HCT116 (cell line): ENCODE measurements at regions not wholly inside any gene's neighbourhood (a gene's known extent, or its start where the extent isn't known, plus 50 kb on each side); places are given as distances from the start of the nearest gene placed in this dataset.

Experiments
- ATAC-seq: fragments of 200-7000 bp; cut with Tn5 transposase; 2 replicates; pipeline ENCODE4 v1.9.1; 2020; ENCODE audit warnings: mild to moderate bottlenecking, moderate library complexity
- BruUV-seq: library from RNA; stranded (reverse); fragments of 400-500 nt; replicated peaks from 2 replicates; lab custom pipeline; 2021; lab: Mats Ljungman, UMichigan
- CTCF ChIA-PET: fragments of 300-600 bp; sonication (Branson Sonifier 250); formaldehyde crosslinking; loops from one replicate; lab custom pipeline; 2021; ENCODE audit warnings: antibody characterized with exemption; lab: Charles Lee
- POLR2A ChIA-PET: fragments of 300-600, 350-600 bp; sonication (Branson Sonifier 250); formaldehyde crosslinking; loops from one replicate; lab custom pipeline; 2021; ENCODE audit warnings: antibody characterized with exemption; lab: Charles Lee
- RAD21 ChIA-PET, 2 experiments: fragments of 300-600 bp; sonication (Branson Sonifier 250); formaldehyde crosslinking; loops; one replicate each; lab custom pipeline; 2023; ENCODE audit warnings: low total read pairs in 2 of 2; ENCODE audit not compliant: uncharacterized antibody in 2 of 2, unreplicated experiment in 2 of 2, low non-redundant PET in 1 of 2; lab: Charles Lee
- DNase-seq: peaks from one replicate; pipeline ENCODE4 v3.0.0-alpha.2; 2010; ENCODE audit warnings: low read depth, low spot score
- H2AFZ ChIP-seq: fragments of 200-600 bp; shearing (Covaris generic), sonication (generic); 2 replicates; pipeline ENCODE4 v1.6.1; 2017; ENCODE audit warnings: low read depth, mixed run types, mixed read lengths, antibody characterized with exemption, low read length; ENCODE audit not compliant: poor library complexity, severe bottlenecking
- H3K27ac ChIP-seq: 2 replicates; pipeline ENCODE4 v1.5.1; 2012; ENCODE audit warnings: low read depth, low read length
- H3K27me3 ChIP-seq: fragments of 200-600 bp; sonication (generic); 2 replicates; pipeline ENCODE4 v1.6.1; 2016; ENCODE audit warnings: mixed run types, low read length, mixed read lengths; ENCODE audit not compliant: insufficient read depth
- H3K36me3 ChIP-seq, 2 experiments: fragments of 200-500 bp in 1 of 2; fragments of 200-600 bp in 1 of 2; sonication (Bioruptor generic) in 1 of 2; sonication (generic) in 1 of 2; 2 replicates each; pipeline versions ENCODE4 v1.5.1 to v1.6.1; 2014 to 2016; ENCODE audit warnings: low read length in 2 of 2, inconsistent platforms in 1 of 2, mixed read lengths in 1 of 2, mixed run types in 1 of 2; ENCODE audit not compliant: insufficient read depth in 2 of 2, control insufficient read depth in 1 of 2
- H3K4me1 ChIP-seq, 2 experiments: fragments of 200-600 bp in 1 of 2; sonication (generic) in 1 of 2; 2 replicates each; pipeline versions ENCODE4 v1.5.1 to v1.6.1; 2012 to 2017; ENCODE audit warnings: low read length in 2 of 2, inconsistent platforms in 1 of 2, mild to moderate bottlenecking in 1 of 2, mixed read lengths in 1 of 2, mixed run types in 1 of 2, moderate library complexity in 1 of 2; ENCODE audit not compliant: insufficient read depth in 2 of 2, control insufficient read depth in 1 of 2
- H3K4me2 ChIP-seq: fragments of 200-600 bp; sonication (generic); 2 replicates; pipeline ENCODE4 v1.6.1; 2017; ENCODE audit warnings: mixed run types, low read length, mixed read lengths
- H3K4me3 ChIP-seq, 2 experiments: fragments of 200-600 bp in 1 of 2; sonication (generic) in 1 of 2; replicated peaks in 1 of 2; 2 replicates each; pipeline ENCODE4 v1.5.1; 2011 to 2016; ENCODE audit warnings: low read length in 2 of 2, control low read depth in 1 of 2, low read depth in 1 of 2, mild to moderate bottlenecking in 1 of 2, mixed read lengths in 1 of 2, mixed run types in 1 of 2
- H3K79me2 ChIP-seq: fragments of 200-600 bp; sonication (generic); 2 replicates; pipeline ENCODE4 v1.6.1; 2017; ENCODE audit warnings: mild to moderate bottlenecking, mixed run types, low read length, moderate library complexity, mixed read lengths; ENCODE audit not compliant: insufficient read depth
- H3K9ac ChIP-seq: fragments of 200-600 bp; sonication (generic); 2 replicates; pipeline ENCODE4 v1.6.1; 2016; ENCODE audit warnings: low read length, mixed read lengths
- H3K9me2 ChIP-seq: fragments of 200-600 bp; sonication (generic), shearing (Covaris generic); 2 replicates; pipeline ENCODE4 v1.6.1; 2017; ENCODE audit warnings: mixed run types, mild to moderate bottlenecking, moderate library complexity; ENCODE audit not compliant: insufficient read depth
- H3K9me3 ChIP-seq, 2 experiments: fragments of 200-500 bp in 1 of 2; fragments of 200-600 bp in 1 of 2; sonication (Bioruptor generic) in 1 of 2; sonication (generic) in 1 of 2; 2 replicates each; pipeline ENCODE4 v1.6.1; 2014 to 2017; ENCODE audit warnings: low read length in 2 of 2, mixed read lengths in 2 of 2, inconsistent platforms in 1 of 2, low read depth in 1 of 2, mild to moderate bottlenecking in 1 of 2, mixed run types in 1 of 2, moderate library complexity in 1 of 2; ENCODE audit not compliant: control insufficient read depth in 1 of 2, insufficient read depth in 1 of 2
- H4K20me1 ChIP-seq: fragments of 200-600 bp; sonication (generic), shearing (Covaris generic); 2 replicates; pipeline ENCODE4 v1.6.1; 2017; ENCODE audit warnings: mixed run types, mild to moderate bottlenecking, moderate library complexity; ENCODE audit not compliant: insufficient read depth
- ATF3 ChIP-seq: IDR thresholded peaks from 2 replicates; pipeline ENCODE4 v1.6.1; 2012
- CBX3 ChIP-seq: IDR thresholded peaks from 2 replicates; pipeline ENCODE4 v1.6.1; 2012; ENCODE audit warnings: low read depth
- CEBPB ChIP-seq: IDR thresholded peaks from 2 replicates; pipeline ENCODE4 v1.6.1; 2012; ENCODE audit warnings: low read depth
- CTCF ChIP-seq, 3 experiments: fragments of 200-600 bp in 1 of 3; sonication (generic) in 1 of 3; IDR thresholded peaks in 2 of 3; conservative IDR thresholded peaks in 1 of 3; 2 replicates each; pipeline ENCODE4 v1.5.1; 2012 to 2017; ENCODE audit warnings: low read depth in 2 of 3, low read length in 2 of 3, antibody characterized with exemption in 1 of 3, borderline replicate concordance in 1 of 3, control low read depth in 1 of 3, mild to moderate bottlenecking in 1 of 3, mixed read lengths in 1 of 3, mixed run types in 1 of 3, moderate library complexity in 1 of 3; ENCODE audit not compliant: insufficient read depth in 1 of 3
- EGR1 ChIP-seq: IDR thresholded peaks from 2 replicates; pipeline ENCODE4 v1.6.1; 2012; ENCODE audit warnings: low read depth
- EZH2phosphoT487 ChIP-seq: fragments of 200-600 bp; IDR thresholded peaks from 2 replicates; pipeline ENCODE4 v1.6.1; 2018; ENCODE audit warnings: antibody characterized with exemption, borderline replicate concordance
- FOSL1 ChIP-seq: IDR thresholded peaks from 2 replicates; pipeline ENCODE4 v1.6.1; 2012; ENCODE audit warnings: low read depth
- JUND ChIP-seq: IDR thresholded peaks from 2 replicates; pipeline ENCODE4 v1.6.1; 2012
- POLR2AphosphoS5 ChIP-seq: IDR thresholded peaks from 2 replicates; pipeline ENCODE4 v1.6.1; 2011; ENCODE audit warnings: mild to moderate bottlenecking, low read depth, low read length, moderate library complexity
- RAD21 ChIP-seq: IDR thresholded peaks from 2 replicates; pipeline ENCODE4 v1.6.1; 2012; ENCODE audit warnings: low read depth, mild to moderate bottlenecking
- SIN3A ChIP-seq: IDR thresholded peaks from 2 replicates; pipeline ENCODE4 v1.6.1; 2012; ENCODE audit warnings: low read depth
- SP1 ChIP-seq: IDR thresholded peaks from 2 replicates; pipeline ENCODE4 v1.6.1; 2012; ENCODE audit warnings: low read depth
- SRF ChIP-seq: IDR thresholded peaks from 2 replicates; pipeline ENCODE4 v1.6.1; 2012; ENCODE audit warnings: low read depth
- TCF7L2 ChIP-seq: IDR thresholded peaks from 2 replicates; pipeline ENCODE4 v1.7.0; 2011; ENCODE audit warnings: borderline replicate concordance, inconsistent platforms; ENCODE audit not compliant: insufficient read depth, insufficient read length; ENCODE audit errors: extremely low read depth
- YY1 ChIP-seq: IDR thresholded peaks from 2 replicates; pipeline ENCODE4 v1.6.1; 2011; ENCODE audit warnings: low read length, low read depth, moderate library complexity, mild to moderate bottlenecking; ENCODE audit not compliant: insufficient replicate concordance; ENCODE audit errors: extremely low read depth
- ZFX ChIP-seq: fragments of 450-650 bp; IDR thresholded peaks from 2 replicates; pipeline ENCODE4 v1.6.1; 2017
- intact Hi-C: fragments of 100-400 bp; cut with micrococcal nuclease; formaldehyde crosslinking; loops from 2 replicates; pipeline ENCODE4 v1.10.0; 2022

GRCh38 chr3:96466441-96466840 is 348.0 kb upstream of the EPHA6 start:
- Histone ChIP-seq H3K9ac (no peak overlapping the region), H3K9me2 (no peaks in the 10 kb centered on the region), H4K20me1 (no peaks in the 10 kb centered on the region), H3K79me2 (no peaks in the 10 kb centered on the region), H3K4me3 (no peak overlapping the region), H3K27ac (no peak overlapping the region), H3K27me3 (no peaks in the 10 kb centered on the region), H3K4me1 (no peaks in the 10 kb centered on the region), H3K9me3 (peaks cover 0 to 19% of the 10 kb centered on the region in 2 experiments; a peak in 2 of 4 replicates), H3K36me3 (no peaks in the 10 kb centered on the region), H3K4me2 (no peak overlapping the region), H2AFZ (no peak overlapping the region)
- DNase-seq (no peak), ATAC-seq (no peak)
- no TSS peak for BruUV-seq
- intact Hi-C loops = no loop called here
- ChIA-PET POLR2A (no interaction called here), CTCF (no interaction called here), RAD21 (no interaction called here)
- TF ChIP-seq EZH2phosphoT487 = no peak
- TF ChIP-seq CBX3 = no peak
- TF ChIP-seq YY1 = no peak
- no peak for TF ChIP-seq ATF3
- no peak for TF ChIP-seq FOSL1
- no peak for TF ChIP-seq SP1
- TF ChIP-seq EGR1 = no peak
- TF ChIP-seq POLR2AphosphoS5 = no peak
- TF ChIP-seq SIN3A = no peak
- no peak for TF ChIP-seq JUND
- no peak for TF ChIP-seq ZFX
- no peak for TF ChIP-seq SRF
- no peak for TF ChIP-seq TCF7L2
- TF ChIP-seq CTCF (IDR thresholded peaks at IDR 0.05 in 2 of 3, conservative IDR thresholded peaks at IDR 0.05 in 1 of 3; ENCODE audit: borderline replicate concordance in 1 of 3, insufficient read depth in 1 of 3, low read depth in 2 of 3, low read length in 2 of 3) = no peak
- TF ChIP-seq RAD21 = no peak
- no peak for TF ChIP-seq CEBPB
